ENCODE measurements at regions not wholly inside any gene's neighbourhood (a gene's known extent, or its start where the extent isn't known, plus 50 kb on each side); places are given as distances from the start of the nearest gene placed in this dataset.
"Not testable (repeated sequence)": the region's sequence is repeated elsewhere in the genome, so short reads cannot be mapped to it uniquely, and the experiment has no call there.

- H3K36me3 Mint-ChIP-seq (ENCODE audit: low read depth); H3K4me1 Mint-ChIP-seq (ENCODE audit: low read depth); H3K4me3 Mint-ChIP-seq; H3K27ac Mint-ChIP-seq; intact Hi-C loops (cut with micrococcal nuclease); CTCF ChIA-PET; H3K9me3 Mint-ChIP-seq; DNase-seq; H3K27me3 Mint-ChIP-seq (ENCODE audit: low read depth): not testable (repeated sequence)
These were observed 233.8 kb upstream of the PLGLB1 start for GRCh38 chr2:87255410-87255809.

GRCh38 chr2:87258887-87259286, 237.2 kb upstream of the PLGLB1 start:
- H3K4me1 Mint-ChIP-seq (ENCODE audit: low read depth); H3K4me3 Mint-ChIP-seq; DNase-seq; intact Hi-C loops (cut with micrococcal nuclease); H3K36me3 Mint-ChIP-seq (ENCODE audit: low read depth); CTCF ChIA-PET; H3K9me3 Mint-ChIP-seq; H3K27ac Mint-ChIP-seq; H3K27me3 Mint-ChIP-seq (ENCODE audit: low read depth): not testable (repeated sequence)

GRCh38 chr2:87262184-87262702, 240.6 kb upstream of the PLGLB1 start:
- CTCF ChIA-PET, H3K27ac Mint-ChIP-seq: not testable (repeated sequence)

GRCh38 chr2:87263868-87264518, 242.3 kb upstream of the PLGLB1 start:
- H3K27me3 Mint-ChIP-seq (ENCODE audit: low read depth); H3K36me3 Mint-ChIP-seq (ENCODE audit: low read depth); intact Hi-C loops (cut with micrococcal nuclease); H3K4me3 Mint-ChIP-seq; H3K9me3 Mint-ChIP-seq; H3K4me1 Mint-ChIP-seq (ENCODE audit: low read depth); CTCF ChIA-PET; DNase-seq; H3K27ac Mint-ChIP-seq: not testable (repeated sequence)

More at GRCh38 chr2:87262184-87262702, 240.6 kb upstream of the PLGLB1 start:
- intact Hi-C loops (cut with micrococcal nuclease); H3K4me3 Mint-ChIP-seq; H3K4me1 Mint-ChIP-seq (ENCODE audit: low read depth); DNase-seq; H3K27me3 Mint-ChIP-seq (ENCODE audit: low read depth); H3K36me3 Mint-ChIP-seq (ENCODE audit: low read depth); H3K9me3 Mint-ChIP-seq: not testable (repeated sequence)

GRCh38 chr2:87275192-87275591, 253.5 kb upstream of the PLGLB1 start:
- intact Hi-C loops (cut with micrococcal nuclease); H3K27ac Mint-ChIP-seq; H3K27me3 Mint-ChIP-seq (ENCODE audit: low read depth); DNase-seq; H3K4me3 Mint-ChIP-seq; H3K36me3 Mint-ChIP-seq (ENCODE audit: low read depth); CTCF ChIA-PET; H3K4me1 Mint-ChIP-seq (ENCODE audit: low read depth); H3K9me3 Mint-ChIP-seq: not testable (repeated sequence)

GRCh38 chr2:87275974-87276629, 254.5 kb upstream of the PLGLB1 start:
- CTCF ChIA-PET; H3K4me3 Mint-ChIP-seq; H3K36me3 Mint-ChIP-seq (ENCODE audit: low read depth); H3K27ac Mint-ChIP-seq; DNase-seq; H3K4me1 Mint-ChIP-seq (ENCODE audit: low read depth); H3K9me3 Mint-ChIP-seq; H3K27me3 Mint-ChIP-seq (ENCODE audit: low read depth); intact Hi-C loops (cut with micrococcal nuclease): not testable (repeated sequence)

- H3K9me3 Mint-ChIP-seq; H3K27me3 Mint-ChIP-seq (ENCODE audit: low read depth); CTCF ChIA-PET; intact Hi-C loops (cut with micrococcal nuclease); H3K4me3 Mint-ChIP-seq; H3K36me3 Mint-ChIP-seq (ENCODE audit: low read depth); H3K27ac Mint-ChIP-seq; H3K4me1 Mint-ChIP-seq (ENCODE audit: low read depth); DNase-seq: not testable (repeated sequence)
These were observed 255.0 kb upstream of the PLGLB1 start for GRCh38 chr2:87276673-87277072.

GRCh38 chr2:87277734-87278133, 256.1 kb upstream of the PLGLB1 start:
- H3K27me3 Mint-ChIP-seq (ENCODE audit: low read depth); DNase-seq; H3K9me3 Mint-ChIP-seq; CTCF ChIA-PET; intact Hi-C loops (cut with micrococcal nuclease); H3K4me3 Mint-ChIP-seq; H3K27ac Mint-ChIP-seq; H3K36me3 Mint-ChIP-seq (ENCODE audit: low read depth); H3K4me1 Mint-ChIP-seq (ENCODE audit: low read depth): not testable (repeated sequence)

- CTCF ChIA-PET; H3K9me3 Mint-ChIP-seq; H3K27ac Mint-ChIP-seq; H3K4me1 Mint-ChIP-seq (ENCODE audit: low read depth); intact Hi-C loops (cut with micrococcal nuclease); H3K27me3 Mint-ChIP-seq (ENCODE audit: low read depth); H3K36me3 Mint-ChIP-seq (ENCODE audit: low read depth); DNase-seq; H3K4me3 Mint-ChIP-seq: not testable (repeated sequence)
These were observed 259.1 kb upstream of the PLGLB1 start for GRCh38 chr2:87280596-87281355.

- H3K4me1 Mint-ChIP-seq (ENCODE audit: low read depth); H3K36me3 Mint-ChIP-seq (ENCODE audit: low read depth); intact Hi-C loops (cut with micrococcal nuclease); DNase-seq; H3K27me3 Mint-ChIP-seq (ENCODE audit: low read depth); CTCF ChIA-PET; H3K9me3 Mint-ChIP-seq; H3K27ac Mint-ChIP-seq; H3K4me3 Mint-ChIP-seq: not testable (repeated sequence)
These were observed 262.3 kb upstream of the PLGLB1 start for GRCh38 chr2:87283735-87284470.

- intact Hi-C loops (cut with micrococcal nuclease); CTCF ChIA-PET; H3K27me3 Mint-ChIP-seq (ENCODE audit: low read depth); H3K4me3 Mint-ChIP-seq; DNase-seq; H3K27ac Mint-ChIP-seq; H3K9me3 Mint-ChIP-seq; H3K4me1 Mint-ChIP-seq (ENCODE audit: low read depth); H3K36me3 Mint-ChIP-seq (ENCODE audit: low read depth): not testable (repeated sequence)
These were observed 262.8 kb upstream of the PLGLB1 start for GRCh38 chr2:87284471-87284772.

GRCh38 chr2:87285139-87285538, 263.5 kb upstream of the PLGLB1 start:
- H3K36me3 Mint-ChIP-seq (ENCODE audit: low read depth); CTCF ChIA-PET; H3K9me3 Mint-ChIP-seq; H3K27me3 Mint-ChIP-seq (ENCODE audit: low read depth); intact Hi-C loops (cut with micrococcal nuclease); H3K27ac Mint-ChIP-seq; H3K4me1 Mint-ChIP-seq (ENCODE audit: low read depth); H3K4me3 Mint-ChIP-seq; DNase-seq: not testable (repeated sequence)

All from activated naive CD4-positive, alpha-beta T cell treated with anti-CD3 and anti-CD28 coated beads for 36 hours (primary cell).